H1 (cell line): ENCODE measurements at regions not wholly inside any gene's neighbourhood (a gene's known extent, or its start where the extent isn't known, plus 50 kb on each side); places are given as distances from the start of the nearest gene placed in this dataset.

Experiments used
- KDM5A ChIP-seq: fragments of 200-600 bp; IDR thresholded peaks from 2 replicates; pipeline ENCODE4 v1.7.1; 2012; ENCODE audit warnings: mild to moderate bottlenecking, low read length, inconsistent platforms, mixed read lengths
- NANOG ChIP-seq: IDR thresholded peaks from 2 replicates; pipeline ENCODE4 v1.6.1; 2011; ENCODE audit warnings: low read length, low read depth, mild to moderate bottlenecking, inconsistent platforms; ENCODE audit not compliant: insufficient read depth, poor library complexity, severe bottlenecking
- SIX5 ChIP-seq: IDR thresholded peaks from 2 replicates; pipeline ENCODE4 v1.6.1; 2011; ENCODE audit warnings: mild to moderate bottlenecking, low read depth, low read length
- SUZ12 ChIP-seq: fragments of 200-600 bp; sonication (generic); IDR thresholded peaks from 2 replicates; pipeline ENCODE4 v1.6.1; 2012; ENCODE audit warnings: mild to moderate bottlenecking, inconsistent platforms, low read length, moderate library complexity, mixed read lengths
- TF ChIP-seq, protein P1 (sequence below): fragments of 300-600 bp; sonication (generic); IDR thresholded peaks from 2 replicates; pipeline ENCODE4 v1.7.1; 2012; ENCODE audit warnings: low read length, moderate library complexity, mild to moderate bottlenecking, inconsistent platforms; ENCODE audit not compliant: insufficient replicate concordance
- TF ChIP-seq, protein P2 (sequence below): IDR thresholded peaks from 2 replicates; pipeline ENCODE4 v1.6.1; 2012; ENCODE audit warnings: inconsistent platforms

DNA sequence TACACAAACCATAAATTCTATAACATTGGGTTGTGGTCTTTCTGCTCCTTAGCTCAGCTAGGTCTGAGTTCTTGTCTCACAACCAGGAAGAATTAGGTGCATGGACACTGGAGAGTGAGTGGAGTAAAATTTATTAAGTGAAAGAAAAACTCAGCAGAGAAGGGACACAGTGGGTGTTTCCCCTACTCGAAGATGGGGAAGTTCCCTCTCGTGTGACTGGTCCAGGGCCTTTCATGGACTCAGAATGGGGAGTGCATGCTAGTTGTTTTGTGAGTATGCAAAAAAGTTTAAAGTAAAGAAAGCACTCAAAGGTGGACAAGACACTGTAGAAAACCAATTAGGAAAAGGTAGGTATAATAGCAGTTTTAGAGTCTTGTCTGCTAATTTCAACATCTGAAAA, 215.5 kb upstream of the RORA start (continued):
- TF ChIP-seq, protein P1, sequence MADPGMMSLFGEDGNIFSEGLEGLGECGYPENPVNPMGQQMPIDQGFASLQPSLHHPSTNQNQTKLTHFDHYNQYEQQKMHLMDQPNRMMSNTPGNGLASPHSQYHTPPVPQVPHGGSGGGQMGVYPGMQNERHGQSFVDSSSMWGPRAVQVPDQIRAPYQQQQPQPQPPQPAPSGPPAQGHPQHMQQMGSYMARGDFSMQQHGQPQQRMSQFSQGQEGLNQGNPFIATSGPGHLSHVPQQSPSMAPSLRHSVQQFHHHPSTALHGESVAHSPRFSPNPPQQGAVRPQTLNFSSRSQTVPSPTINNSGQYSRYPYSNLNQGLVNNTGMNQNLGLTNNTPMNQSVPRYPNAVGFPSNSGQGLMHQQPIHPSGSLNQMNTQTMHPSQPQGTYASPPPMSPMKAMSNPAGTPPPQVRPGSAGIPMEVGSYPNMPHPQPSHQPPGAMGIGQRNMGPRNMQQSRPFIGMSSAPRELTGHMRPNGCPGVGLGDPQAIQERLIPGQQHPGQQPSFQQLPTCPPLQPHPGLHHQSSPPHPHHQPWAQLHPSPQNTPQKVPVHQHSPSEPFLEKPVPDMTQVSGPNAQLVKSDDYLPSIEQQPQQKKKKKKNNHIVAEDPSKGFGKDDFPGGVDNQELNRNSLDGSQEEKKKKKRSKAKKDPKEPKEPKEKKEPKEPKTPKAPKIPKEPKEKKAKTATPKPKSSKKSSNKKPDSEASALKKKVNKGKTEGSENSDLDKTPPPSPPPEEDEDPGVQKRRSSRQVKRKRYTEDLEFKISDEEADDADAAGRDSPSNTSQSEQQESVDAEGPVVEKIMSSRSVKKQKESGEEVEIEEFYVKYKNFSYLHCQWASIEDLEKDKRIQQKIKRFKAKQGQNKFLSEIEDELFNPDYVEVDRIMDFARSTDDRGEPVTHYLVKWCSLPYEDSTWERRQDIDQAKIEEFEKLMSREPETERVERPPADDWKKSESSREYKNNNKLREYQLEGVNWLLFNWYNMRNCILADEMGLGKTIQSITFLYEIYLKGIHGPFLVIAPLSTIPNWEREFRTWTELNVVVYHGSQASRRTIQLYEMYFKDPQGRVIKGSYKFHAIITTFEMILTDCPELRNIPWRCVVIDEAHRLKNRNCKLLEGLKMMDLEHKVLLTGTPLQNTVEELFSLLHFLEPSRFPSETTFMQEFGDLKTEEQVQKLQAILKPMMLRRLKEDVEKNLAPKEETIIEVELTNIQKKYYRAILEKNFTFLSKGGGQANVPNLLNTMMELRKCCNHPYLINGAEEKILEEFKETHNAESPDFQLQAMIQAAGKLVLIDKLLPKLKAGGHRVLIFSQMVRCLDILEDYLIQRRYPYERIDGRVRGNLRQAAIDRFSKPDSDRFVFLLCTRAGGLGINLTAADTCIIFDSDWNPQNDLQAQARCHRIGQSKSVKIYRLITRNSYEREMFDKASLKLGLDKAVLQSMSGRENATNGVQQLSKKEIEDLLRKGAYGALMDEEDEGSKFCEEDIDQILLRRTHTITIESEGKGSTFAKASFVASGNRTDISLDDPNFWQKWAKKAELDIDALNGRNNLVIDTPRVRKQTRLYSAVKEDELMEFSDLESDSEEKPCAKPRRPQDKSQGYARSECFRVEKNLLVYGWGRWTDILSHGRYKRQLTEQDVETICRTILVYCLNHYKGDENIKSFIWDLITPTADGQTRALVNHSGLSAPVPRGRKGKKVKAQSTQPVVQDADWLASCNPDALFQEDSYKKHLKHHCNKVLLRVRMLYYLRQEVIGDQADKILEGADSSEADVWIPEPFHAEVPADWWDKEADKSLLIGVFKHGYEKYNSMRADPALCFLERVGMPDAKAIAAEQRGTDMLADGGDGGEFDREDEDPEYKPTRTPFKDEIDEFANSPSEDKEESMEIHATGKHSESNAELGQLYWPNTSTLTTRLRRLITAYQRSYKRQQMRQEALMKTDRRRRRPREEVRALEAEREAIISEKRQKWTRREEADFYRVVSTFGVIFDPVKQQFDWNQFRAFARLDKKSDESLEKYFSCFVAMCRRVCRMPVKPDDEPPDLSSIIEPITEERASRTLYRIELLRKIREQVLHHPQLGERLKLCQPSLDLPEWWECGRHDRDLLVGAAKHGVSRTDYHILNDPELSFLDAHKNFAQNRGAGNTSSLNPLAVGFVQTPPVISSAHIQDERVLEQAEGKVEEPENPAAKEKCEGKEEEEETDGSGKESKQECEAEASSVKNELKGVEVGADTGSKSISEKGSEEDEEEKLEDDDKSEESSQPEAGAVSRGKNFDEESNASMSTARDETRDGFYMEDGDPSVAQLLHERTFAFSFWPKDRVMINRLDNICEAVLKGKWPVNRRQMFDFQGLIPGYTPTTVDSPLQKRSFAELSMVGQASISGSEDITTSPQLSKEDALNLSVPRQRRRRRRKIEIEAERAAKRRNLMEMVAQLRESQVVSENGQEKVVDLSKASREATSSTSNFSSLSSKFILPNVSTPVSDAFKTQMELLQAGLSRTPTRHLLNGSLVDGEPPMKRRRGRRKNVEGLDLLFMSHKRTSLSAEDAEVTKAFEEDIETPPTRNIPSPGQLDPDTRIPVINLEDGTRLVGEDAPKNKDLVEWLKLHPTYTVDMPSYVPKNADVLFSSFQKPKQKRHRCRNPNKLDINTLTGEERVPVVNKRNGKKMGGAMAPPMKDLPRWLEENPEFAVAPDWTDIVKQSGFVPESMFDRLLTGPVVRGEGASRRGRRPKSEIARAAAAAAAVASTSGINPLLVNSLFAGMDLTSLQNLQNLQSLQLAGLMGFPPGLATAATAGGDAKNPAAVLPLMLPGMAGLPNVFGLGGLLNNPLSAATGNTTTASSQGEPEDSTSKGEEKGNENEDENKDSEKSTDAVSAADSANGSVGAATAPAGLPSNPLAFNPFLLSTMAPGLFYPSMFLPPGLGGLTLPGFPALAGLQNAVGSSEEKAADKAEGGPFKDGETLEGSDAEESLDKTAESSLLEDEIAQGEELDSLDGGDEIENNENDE, result no peak
- TF ChIP-seq NANOG (no peak), SIX5 (no peak), KDM5A (no peak), SUZ12 (no peak)
- TF ChIP-seq, protein P2, sequence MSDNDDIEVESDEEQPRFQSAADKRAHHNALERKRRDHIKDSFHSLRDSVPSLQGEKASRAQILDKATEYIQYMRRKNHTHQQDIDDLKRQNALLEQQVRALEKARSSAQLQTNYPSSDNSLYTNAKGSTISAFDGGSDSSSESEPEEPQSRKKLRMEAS, result no peak
